HEK293T (cell line): ENCODE measurements at regions not wholly inside any gene's neighbourhood (a gene's known extent, or its start where the extent isn't known, plus 50 kb on each side); places are given as distances from the start of the nearest gene placed in this dataset.

ENCODE experiments used
- ARNT ChIP-seq: fragments of 450-650 bp; IDR thresholded peaks from 2 replicates; pipeline ENCODE4 v1.6.1; 2017; ENCODE audit warnings: mild to moderate bottlenecking
- BHLHE40 ChIP-seq: fragments of 450-650 bp; IDR thresholded peaks from 2 replicates; pipeline ENCODE4 v1.6.1; 2016; ENCODE audit warnings: mild to moderate bottlenecking, moderate library complexity, borderline replicate concordance
- CTBP1 ChIP-seq: fragments of 450-650 bp; IDR thresholded peaks from 2 replicates; pipeline ENCODE4 v1.6.1; 2016; ENCODE audit warnings: borderline replicate concordance
- ELF4 ChIP-seq: fragments of 450-650 bp; IDR thresholded peaks from 2 replicates; pipeline ENCODE4 v1.6.1; 2017; ENCODE audit warnings: antibody characterized with exemption
- FOXA1 ChIP-seq: fragments of 450-650 bp; IDR thresholded peaks from 2 replicates; pipeline ENCODE4 v1.6.1; 2016; ENCODE audit warnings: mild to moderate bottlenecking
- FOXK2 ChIP-seq: fragments of 450-650 bp; IDR thresholded peaks from 2 replicates; pipeline ENCODE4 v1.6.1; 2016; ENCODE audit warnings: mild to moderate bottlenecking
- FOXM1 ChIP-seq: fragments of 450-650 bp; IDR thresholded peaks from 2 replicates; pipeline ENCODE4 v1.6.1; 2017; ENCODE audit warnings: mild to moderate bottlenecking, borderline replicate concordance
- HDGF ChIP-seq: fragments of 450-650 bp; IDR thresholded peaks from 2 replicates; pipeline ENCODE4 v1.6.1; 2017; ENCODE audit warnings: antibody characterized with exemption, borderline replicate concordance
- L3MBTL2 ChIP-seq: fragments of 450-650 bp; conservative IDR thresholded peaks from 2 replicates; pipeline ENCODE4 v1.6.1; 2016; ENCODE audit warnings: mild to moderate bottlenecking
- PKNOX1 ChIP-seq: fragments of 450-650 bp; IDR thresholded peaks from 2 replicates; pipeline ENCODE4 v1.6.1; 2016
- SP1 ChIP-seq: fragments of 450-650 bp; IDR thresholded peaks from 2 replicates; pipeline ENCODE4 v1.6.1; 2017
- SUZ12 ChIP-seq: fragments of 450-650 bp; IDR thresholded peaks from 2 replicates; pipeline ENCODE4 v1.6.1; 2016; ENCODE audit warnings: mild to moderate bottlenecking
- TARDBP ChIP-seq: fragments of 450-650 bp; IDR thresholded peaks from 2 replicates; pipeline ENCODE4 v1.6.1; 2016

GRCh38 chr15:93823971-93824913, 407.1 kb upstream of the MCTP2 start:
- TF ChIP-seq TARDBP (no peak), BHLHE40 (no peak), SP1 (no peak), ELF4 (no peak), HDGF (no peak), FOXA1 (no peak), L3MBTL2 (no peak), ARNT (no peak), FOXM1 (no peak), CTBP1 (no peak), FOXK2 (no peak), SUZ12 (no peak), PKNOX1 (no peak)
